ENCODE measurements at regions not wholly inside any gene's neighbourhood (a gene's known extent, or its start where the extent isn't known, plus 50 kb on each side); places are given as distances from the start of the nearest gene placed in this dataset.

DNA sequence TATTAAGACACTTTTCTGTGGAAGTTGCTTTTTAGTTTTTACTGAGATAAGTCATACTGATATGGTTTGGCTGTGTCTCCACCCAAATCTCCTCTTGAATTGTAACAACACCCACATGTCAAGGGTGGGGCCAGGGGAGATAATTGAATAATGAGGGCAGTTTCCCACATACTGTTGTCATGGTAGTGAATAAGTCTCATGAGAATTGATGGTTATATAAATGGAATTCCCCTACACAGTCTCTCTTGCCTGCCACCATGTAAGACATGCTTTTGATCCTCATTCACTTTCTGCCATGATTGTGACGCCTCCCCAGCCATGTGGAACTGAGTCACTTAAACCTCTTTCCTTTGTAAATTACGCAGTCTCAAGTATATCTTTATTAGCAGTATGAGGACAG is 1340.4 kb downstream of the SLITRK5 start:
- TF ChIP-seq, protein P1, sequence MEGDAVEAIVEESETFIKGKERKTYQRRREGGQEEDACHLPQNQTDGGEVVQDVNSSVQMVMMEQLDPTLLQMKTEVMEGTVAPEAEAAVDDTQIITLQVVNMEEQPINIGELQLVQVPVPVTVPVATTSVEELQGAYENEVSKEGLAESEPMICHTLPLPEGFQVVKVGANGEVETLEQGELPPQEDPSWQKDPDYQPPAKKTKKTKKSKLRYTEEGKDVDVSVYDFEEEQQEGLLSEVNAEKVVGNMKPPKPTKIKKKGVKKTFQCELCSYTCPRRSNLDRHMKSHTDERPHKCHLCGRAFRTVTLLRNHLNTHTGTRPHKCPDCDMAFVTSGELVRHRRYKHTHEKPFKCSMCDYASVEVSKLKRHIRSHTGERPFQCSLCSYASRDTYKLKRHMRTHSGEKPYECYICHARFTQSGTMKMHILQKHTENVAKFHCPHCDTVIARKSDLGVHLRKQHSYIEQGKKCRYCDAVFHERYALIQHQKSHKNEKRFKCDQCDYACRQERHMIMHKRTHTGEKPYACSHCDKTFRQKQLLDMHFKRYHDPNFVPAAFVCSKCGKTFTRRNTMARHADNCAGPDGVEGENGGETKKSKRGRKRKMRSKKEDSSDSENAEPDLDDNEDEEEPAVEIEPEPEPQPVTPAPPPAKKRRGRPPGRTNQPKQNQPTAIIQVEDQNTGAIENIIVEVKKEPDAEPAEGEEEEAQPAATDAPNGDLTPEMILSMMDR (IDR thresholded peaks at IDR 0.05; ENCODE audit: low read depth, low read length) = no peak
- no peak for TF ChIP-seq EZH2phosphoT487 (IDR thresholded peaks at IDR 0.05; ENCODE audit: low read depth)

Data from OCI-LY3 (cell line).